Retinal pigment epithelial cell (primary cell): ENCODE measurements at regions not wholly inside any gene's neighbourhood (a gene's known extent, or its start where the extent isn't known, plus 50 kb on each side); places are given as distances from the start of the nearest gene placed in this dataset.

Source experiments
- DNase-seq: peaks from one replicate; pipeline ENCODE4 v3.0.0-alpha.2; 2010; ENCODE audit warnings: low read depth
- H3K4me3 ChIP-seq: 2 replicates; pipeline ENCODE4 v1.5.1; 2011; ENCODE audit warnings: mild to moderate bottlenecking, low read length, control low read depth, moderate library complexity
- TF ChIP-seq, protein P1 (sequence below): conservative IDR thresholded peaks from 2 replicates; pipeline ENCODE4 v1.5.1; 2011; ENCODE audit warnings: low read depth, low read length, control low read depth, inconsistent platforms

DNA sequence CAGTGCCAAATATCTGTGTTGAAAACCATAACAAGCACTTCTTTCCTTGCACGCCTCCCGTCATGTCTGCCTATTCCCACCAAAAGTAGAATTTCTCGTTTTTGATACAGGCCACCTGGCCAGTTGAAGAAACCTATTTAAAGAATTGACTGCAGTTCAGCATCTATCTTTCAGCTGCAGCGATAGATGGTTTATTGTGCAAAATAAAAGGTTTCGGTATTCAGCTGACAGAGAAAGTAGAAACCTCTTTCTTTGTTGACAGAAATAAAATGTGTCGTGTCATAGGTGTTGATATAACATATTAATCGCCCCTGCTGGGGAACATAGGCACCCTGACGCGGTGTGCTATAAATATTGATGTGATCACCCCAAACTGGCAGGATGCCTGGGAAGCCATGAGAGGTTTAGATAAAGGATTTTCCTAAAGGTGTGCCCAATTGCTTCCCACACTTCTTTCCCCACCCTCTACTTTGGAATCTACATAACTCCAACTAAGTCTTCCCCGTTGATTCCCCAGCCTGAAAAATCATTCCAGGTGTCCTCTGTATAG is 570.4 kb downstream of the CCDC85A start:
- DNase-seq, result no peak
- no peak overlapping the region for H3K4me3 ChIP-seq
- TF ChIP-seq, protein P1, sequence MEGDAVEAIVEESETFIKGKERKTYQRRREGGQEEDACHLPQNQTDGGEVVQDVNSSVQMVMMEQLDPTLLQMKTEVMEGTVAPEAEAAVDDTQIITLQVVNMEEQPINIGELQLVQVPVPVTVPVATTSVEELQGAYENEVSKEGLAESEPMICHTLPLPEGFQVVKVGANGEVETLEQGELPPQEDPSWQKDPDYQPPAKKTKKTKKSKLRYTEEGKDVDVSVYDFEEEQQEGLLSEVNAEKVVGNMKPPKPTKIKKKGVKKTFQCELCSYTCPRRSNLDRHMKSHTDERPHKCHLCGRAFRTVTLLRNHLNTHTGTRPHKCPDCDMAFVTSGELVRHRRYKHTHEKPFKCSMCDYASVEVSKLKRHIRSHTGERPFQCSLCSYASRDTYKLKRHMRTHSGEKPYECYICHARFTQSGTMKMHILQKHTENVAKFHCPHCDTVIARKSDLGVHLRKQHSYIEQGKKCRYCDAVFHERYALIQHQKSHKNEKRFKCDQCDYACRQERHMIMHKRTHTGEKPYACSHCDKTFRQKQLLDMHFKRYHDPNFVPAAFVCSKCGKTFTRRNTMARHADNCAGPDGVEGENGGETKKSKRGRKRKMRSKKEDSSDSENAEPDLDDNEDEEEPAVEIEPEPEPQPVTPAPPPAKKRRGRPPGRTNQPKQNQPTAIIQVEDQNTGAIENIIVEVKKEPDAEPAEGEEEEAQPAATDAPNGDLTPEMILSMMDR, result no peak

DNA sequence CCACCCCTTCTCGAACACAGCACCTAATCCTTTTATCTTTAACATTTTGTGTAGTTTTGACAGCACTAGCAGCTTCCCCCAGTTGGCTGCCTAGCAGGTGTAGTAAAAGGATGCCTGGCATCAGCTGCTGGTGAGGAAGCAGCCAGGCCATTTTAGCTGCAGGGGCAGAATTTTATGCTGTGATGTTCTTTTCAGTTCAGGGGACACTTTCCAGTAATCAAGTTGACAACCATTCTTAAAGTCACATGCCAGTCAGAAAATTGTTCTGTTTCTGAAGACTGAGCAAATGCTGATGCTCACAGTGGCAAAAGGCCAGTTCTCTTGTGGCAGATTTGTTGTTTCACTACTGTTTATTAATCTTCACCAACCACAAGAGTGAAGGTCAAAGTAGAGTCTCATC is 570.8 kb downstream of the CCDC85A start:
- DNase-seq, result no peak
- TF ChIP-seq, protein P1, result no peak
- no peak overlapping the region for H3K4me3 ChIP-seq

DNA sequence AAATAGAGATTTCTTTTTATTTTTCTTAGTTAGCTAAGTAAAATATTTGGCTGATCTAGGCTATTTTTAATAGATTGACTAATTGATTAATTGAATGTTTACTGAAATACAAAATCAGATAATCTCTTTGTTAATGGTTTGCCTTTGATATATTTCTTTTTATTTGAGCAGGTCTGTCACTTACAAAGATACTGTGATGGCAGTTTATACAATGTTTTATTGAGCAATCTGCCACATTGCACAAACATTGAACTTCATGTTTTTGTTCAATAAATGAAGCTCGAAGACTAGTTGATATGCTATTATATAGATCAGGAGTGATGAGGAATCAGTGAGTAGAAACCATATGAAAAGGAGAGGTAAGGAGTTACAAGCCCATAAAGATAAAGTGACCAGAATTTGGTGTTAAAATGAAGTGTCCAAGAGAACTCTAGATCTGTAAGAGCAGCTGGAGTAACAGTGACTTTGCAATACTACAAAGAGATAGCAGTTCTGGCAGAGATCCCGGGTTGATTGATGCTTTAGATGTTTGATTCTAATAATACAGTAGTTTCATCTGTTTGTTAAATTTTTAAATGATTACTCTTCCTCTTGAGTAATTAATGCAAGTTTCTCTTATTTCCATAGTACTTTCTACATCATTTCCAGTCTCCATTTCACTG is 574.2 kb downstream of the CCDC85A start:
- no peak overlapping the region for H3K4me3 ChIP-seq
- DNase-seq, result no peak
- TF ChIP-seq, protein P1, result no peak

DNA sequence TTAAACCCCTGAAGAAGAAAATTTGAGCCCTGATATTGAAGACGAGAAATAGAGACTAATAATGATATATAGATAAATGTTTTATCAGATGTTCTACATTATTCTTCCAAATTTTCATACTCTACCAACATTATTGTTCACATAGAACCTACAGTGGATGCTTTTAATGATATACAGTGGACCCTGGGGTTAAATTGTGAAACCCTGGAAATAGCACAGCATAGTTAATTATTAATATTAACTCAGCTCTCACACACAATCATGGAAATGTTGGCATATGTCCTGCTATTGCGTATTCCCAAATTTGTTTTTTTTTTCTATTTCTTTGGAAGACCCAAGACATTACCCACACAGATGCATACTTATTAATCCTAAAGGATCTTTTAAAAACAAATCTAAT is 579.9 kb downstream of the CCDC85A start:
- H3K4me3 ChIP-seq, result no peak overlapping the region
- TF ChIP-seq, protein P1, result no peak
- no peak for DNase-seq

DNA sequence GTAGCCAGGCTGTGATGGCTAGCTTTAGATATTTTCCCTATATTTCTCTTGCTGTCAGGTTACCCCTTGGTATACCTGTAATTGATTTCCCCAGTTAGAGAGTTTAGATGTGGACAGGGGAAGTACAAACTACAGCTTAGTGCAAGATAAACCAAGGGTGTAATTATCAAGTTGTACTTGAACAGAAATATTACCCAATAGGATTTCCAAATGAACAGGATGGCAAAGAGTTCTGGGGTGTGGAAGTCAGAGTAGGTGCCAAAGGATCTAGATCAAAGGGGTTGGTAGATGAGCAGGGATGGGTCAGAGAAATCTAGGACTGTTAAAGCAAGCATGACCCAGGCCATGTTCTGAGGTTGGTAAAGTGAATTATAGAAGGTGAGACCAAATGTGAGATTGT is 585.2 kb downstream of the CCDC85A start:
- DNase-seq, result no peak
- H3K4me3 ChIP-seq, result no peak overlapping the region
- TF ChIP-seq, protein P1, result no peak

DNA sequence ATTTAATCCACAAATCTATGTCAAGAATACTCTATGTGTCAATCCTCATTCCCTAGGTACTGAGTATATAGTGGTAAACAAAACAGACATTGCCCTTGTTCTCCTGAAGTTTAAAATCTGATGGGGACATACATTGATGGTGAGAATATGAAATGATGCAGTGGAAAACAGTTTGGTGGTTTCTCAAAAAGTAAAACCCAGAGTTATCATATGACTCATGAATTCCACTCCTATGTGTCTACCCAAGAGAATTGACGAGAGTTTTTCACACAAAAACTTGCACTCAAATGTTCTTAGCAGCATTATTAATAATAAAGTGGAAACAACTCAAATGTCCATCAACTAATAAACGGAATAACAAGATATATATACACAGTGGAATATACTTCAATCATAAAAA is 586.7 kb downstream of the CCDC85A start:
- H3K4me3 ChIP-seq, result no peak overlapping the region
- TF ChIP-seq, protein P1, result no peak
- DNase-seq, result no peak

DNA sequence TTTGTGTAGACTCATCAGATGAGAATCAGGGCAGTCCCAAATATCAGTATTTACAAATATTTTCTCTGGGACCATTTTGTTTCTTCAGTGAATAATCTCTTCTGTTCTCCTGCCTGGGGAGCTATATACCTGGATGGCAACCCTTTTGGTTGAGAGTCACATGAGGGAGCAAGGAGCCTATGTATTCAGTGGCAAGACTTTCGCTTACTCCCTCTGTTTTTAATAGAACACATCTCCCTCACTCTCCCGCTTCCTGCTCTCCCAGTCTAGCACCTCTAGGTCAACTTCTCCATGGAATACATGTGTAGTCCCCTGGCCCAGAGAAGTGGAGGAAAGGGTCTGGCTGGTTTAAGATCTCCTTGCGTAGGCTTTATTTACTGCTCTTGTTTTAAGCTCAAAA is 600.3 kb downstream of the CCDC85A start:
- no peak overlapping the region for H3K4me3 ChIP-seq
- DNase-seq, result no peak
- TF ChIP-seq, protein P1, result no peak
